ENCODE measurements at regions not wholly inside any gene's neighbourhood (a gene's known extent, or its start where the extent isn't known, plus 50 kb on each side); places are given as distances from the start of the nearest gene placed in this dataset.

DNA sequence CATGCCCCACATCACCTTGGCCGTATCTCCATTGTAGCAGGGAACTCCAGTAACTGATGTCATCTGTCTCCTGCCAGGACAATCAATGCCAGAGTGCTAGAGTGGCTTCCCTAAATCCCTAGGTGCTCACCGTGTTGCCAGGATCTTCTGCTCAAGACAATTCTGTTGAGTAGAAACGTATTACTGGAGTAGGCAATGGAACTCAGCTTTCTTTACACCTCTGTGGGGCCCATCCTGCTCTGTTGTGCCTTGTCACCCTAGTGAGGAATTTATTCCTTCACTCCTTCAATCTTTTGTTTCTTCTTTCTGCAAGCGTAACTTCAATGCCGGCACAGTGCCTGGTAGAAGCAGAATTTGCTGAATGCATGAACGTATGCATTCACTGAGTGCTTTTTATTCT lies 305.5 kb upstream of the ZMIZ1 start:
- no peak for TF ChIP-seq POLR2A (IDR thresholded peaks at IDR 0.05)
- TF ChIP-seq, protein P1, sequence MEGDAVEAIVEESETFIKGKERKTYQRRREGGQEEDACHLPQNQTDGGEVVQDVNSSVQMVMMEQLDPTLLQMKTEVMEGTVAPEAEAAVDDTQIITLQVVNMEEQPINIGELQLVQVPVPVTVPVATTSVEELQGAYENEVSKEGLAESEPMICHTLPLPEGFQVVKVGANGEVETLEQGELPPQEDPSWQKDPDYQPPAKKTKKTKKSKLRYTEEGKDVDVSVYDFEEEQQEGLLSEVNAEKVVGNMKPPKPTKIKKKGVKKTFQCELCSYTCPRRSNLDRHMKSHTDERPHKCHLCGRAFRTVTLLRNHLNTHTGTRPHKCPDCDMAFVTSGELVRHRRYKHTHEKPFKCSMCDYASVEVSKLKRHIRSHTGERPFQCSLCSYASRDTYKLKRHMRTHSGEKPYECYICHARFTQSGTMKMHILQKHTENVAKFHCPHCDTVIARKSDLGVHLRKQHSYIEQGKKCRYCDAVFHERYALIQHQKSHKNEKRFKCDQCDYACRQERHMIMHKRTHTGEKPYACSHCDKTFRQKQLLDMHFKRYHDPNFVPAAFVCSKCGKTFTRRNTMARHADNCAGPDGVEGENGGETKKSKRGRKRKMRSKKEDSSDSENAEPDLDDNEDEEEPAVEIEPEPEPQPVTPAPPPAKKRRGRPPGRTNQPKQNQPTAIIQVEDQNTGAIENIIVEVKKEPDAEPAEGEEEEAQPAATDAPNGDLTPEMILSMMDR (IDR thresholded peaks at IDR 0.05): no peak

All from testis (tissue), 2 donors.